SK-N-SH (cell line): ENCODE measurements at regions not wholly inside any gene's neighbourhood (a gene's known extent, or its start where the extent isn't known, plus 50 kb on each side); places are given as distances from the start of the nearest gene placed in this dataset.

Experiments used
- CTCF ChIP-seq: fragments of 200-600 bp; sonication (generic); IDR thresholded peaks from 2 replicates; pipeline ENCODE4 v1.6.1; 2017; ENCODE audit warnings: antibody characterized with exemption, mild to moderate bottlenecking, moderate library complexity
- GABPA ChIP-seq: IDR thresholded peaks from 2 replicates; pipeline ENCODE4 v1.4.0; 2012; ENCODE audit warnings: low read depth, mild to moderate bottlenecking
- POLR2AphosphoS5 ChIP-seq: IDR thresholded peaks from 2 replicates; pipeline ENCODE4 v1.6.1; 2012; ENCODE audit warnings: low read depth, low read length

DNA sequence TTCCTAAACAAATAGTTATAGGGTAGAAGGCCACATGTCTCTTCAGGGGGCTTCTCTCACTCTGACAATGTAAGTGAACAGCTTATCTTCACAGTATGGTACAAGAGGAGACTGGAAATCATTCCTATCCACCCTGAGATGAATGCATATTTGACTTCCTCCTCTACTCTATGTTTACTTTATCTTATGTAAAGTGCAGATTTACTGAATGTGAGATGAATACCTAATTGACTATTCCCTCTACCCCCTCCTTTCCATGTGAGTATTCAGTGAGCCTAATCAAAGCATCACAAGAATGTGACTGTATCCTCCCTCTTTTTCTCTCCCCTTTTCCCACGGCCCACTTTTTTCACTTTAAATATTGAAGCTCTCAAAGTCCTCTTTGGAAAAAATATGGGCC, 132.5 kb downstream of the BACH1 start:
- TF ChIP-seq GABPA (no peak), CTCF (no peak), POLR2AphosphoS5 (no peak)
